ACHN (cell line): ENCODE measurements at regions not wholly inside any gene's neighbourhood (a gene's known extent, or its start where the extent isn't known, plus 50 kb on each side); places are given as distances from the start of the nearest gene placed in this dataset.
"Not testable (repeated sequence)": the region's sequence is repeated elsewhere in the genome, so short reads cannot be mapped to it uniquely, and the experiment has no call there.

Experiments
- DNase-seq: peaks from one replicate; pipeline ENCODE4 v3.0.0-alpha.2; 2015
- in situ Hi-C: cut with HindIII; loops from 2 replicates; pipeline ENCODE4 v1.10.0; 2017; ENCODE audit warnings: low sequenced_read_pairs, low pct_ligation_motif_present, low pct_unique_long_range_greater_than_20kb

GRCh38 chrX:130467936-130468335 is 66.1 kb downstream of the RBMX2 start:
- in situ Hi-C loops = no loop called here
- DNase-seq = no peak

- in situ Hi-C loops = no loop called here
- DNase-seq = no peak
Measured at GRCh38 chrX:130468395-130468923, 66.7 kb downstream of the RBMX2 start.

GRCh38 chrX:130482871-130483270 is 81.1 kb downstream of the RBMX2 start:
- no peak for DNase-seq
- in situ Hi-C loops = no loop called here

- in situ Hi-C loops = no loop called here
- no peak for DNase-seq
Measured at GRCh38 chrX:130485870-130486269, 84.1 kb downstream of the RBMX2 start.

GRCh38 chrX:130495502-130495901 is 93.7 kb downstream of the RBMX2 start:
- DNase-seq, in situ Hi-C loops: not testable (repeated sequence)

GRCh38 chrX:130497531-130497930 is 95.7 kb downstream of the RBMX2 start:
- in situ Hi-C loops = no loop called here
- DNase-seq = no peak

- in situ Hi-C loops = no loop called here
- DNase-seq = no peak
Measured at GRCh38 chrX:130498653-130499274, 97.0 kb downstream of the RBMX2 start.

GRCh38 chrX:130502016-130502570 is 100.3 kb downstream of the RBMX2 start:
- in situ Hi-C loops = no loop called here
- DNase-seq = no peak

GRCh38 chrX:130504019-130504418 is 102.2 kb downstream of the RBMX2 start:
- in situ Hi-C loops = no loop called here
- DNase-seq = no peak

GRCh38 chrX:130507015-130507414 is 105.2 kb downstream of the RBMX2 start:
- DNase-seq = no peak
- in situ Hi-C loops = no loop called here

GRCh38 chrX:130512534-130512933 is 110.7 kb downstream of the RBMX2 start:
- DNase-seq, in situ Hi-C loops: not testable (repeated sequence)

GRCh38 chrX:130516123-130516522 is 114.3 kb downstream of the RBMX2 start:
- in situ Hi-C loops = no loop called here
- no peak for DNase-seq

GRCh38 chrX:130523460-130524394 is 121.9 kb downstream of the RBMX2 start:
- DNase-seq = peak; percentile 31
- in situ Hi-C loops = no loop called here

GRCh38 chrX:130524476-130525194 is 122.8 kb downstream of the RBMX2 start:
- in situ Hi-C loops = no loop called here
- DNase-seq = no peak

- in situ Hi-C loops = no loop called here
- no peak for DNase-seq
Measured at GRCh38 chrX:130529531-130529930, 127.7 kb downstream of the RBMX2 start.

GRCh38 chrX:130531066-130531465 is 129.3 kb downstream of the RBMX2 start:
- DNase-seq = no peak
- in situ Hi-C loops = no loop called here

GRCh38 chrX:130539721-130540321 is 138.0 kb downstream of the RBMX2 start:
- DNase-seq = peak; percentile 34
- in situ Hi-C loops = no loop called here

GRCh38 chrX:130543603-130544325 is 142.0 kb downstream of the RBMX2 start:
- in situ Hi-C loops = no loop called here
- peak; percentile 2 for DNase-seq
